ENCODE measurements at regions not wholly inside any gene's neighbourhood (a gene's known extent, or its start where the extent isn't known, plus 50 kb on each side); places are given as distances from the start of the nearest gene placed in this dataset.

GRCh38 chr18:51545446-51545845, 348.0 kb upstream of the MEX3C start:
- no peak for TF ChIP-seq EZH2phosphoT487 (IDR thresholded peaks at IDR 0.05; ENCODE audit: borderline replicate concordance, low read depth, low read length)
- TF ChIP-seq, protein P1, sequence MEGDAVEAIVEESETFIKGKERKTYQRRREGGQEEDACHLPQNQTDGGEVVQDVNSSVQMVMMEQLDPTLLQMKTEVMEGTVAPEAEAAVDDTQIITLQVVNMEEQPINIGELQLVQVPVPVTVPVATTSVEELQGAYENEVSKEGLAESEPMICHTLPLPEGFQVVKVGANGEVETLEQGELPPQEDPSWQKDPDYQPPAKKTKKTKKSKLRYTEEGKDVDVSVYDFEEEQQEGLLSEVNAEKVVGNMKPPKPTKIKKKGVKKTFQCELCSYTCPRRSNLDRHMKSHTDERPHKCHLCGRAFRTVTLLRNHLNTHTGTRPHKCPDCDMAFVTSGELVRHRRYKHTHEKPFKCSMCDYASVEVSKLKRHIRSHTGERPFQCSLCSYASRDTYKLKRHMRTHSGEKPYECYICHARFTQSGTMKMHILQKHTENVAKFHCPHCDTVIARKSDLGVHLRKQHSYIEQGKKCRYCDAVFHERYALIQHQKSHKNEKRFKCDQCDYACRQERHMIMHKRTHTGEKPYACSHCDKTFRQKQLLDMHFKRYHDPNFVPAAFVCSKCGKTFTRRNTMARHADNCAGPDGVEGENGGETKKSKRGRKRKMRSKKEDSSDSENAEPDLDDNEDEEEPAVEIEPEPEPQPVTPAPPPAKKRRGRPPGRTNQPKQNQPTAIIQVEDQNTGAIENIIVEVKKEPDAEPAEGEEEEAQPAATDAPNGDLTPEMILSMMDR (conservative IDR thresholded peaks at IDR 0.05; ENCODE audit: low read length): no peak
- Histone ChIP-seq H3K27ac (ENCODE audit: low read depth, low read length, poor library complexity, severe bottlenecking) (no peak overlapping the region), H3K79me2 (ENCODE audit: insufficient read depth, low read depth, low read length) (no peaks in the 10 kb centered on the region), H3K9me3 (ENCODE audit: low read length) (no peaks in the 10 kb centered on the region), H3K4me3 (ENCODE audit: low read depth, low read length, poor library complexity, severe bottlenecking) (no peak overlapping the region), H3K36me3 (ENCODE audit: insufficient read depth, low read length) (no peaks in the 10 kb centered on the region), H3K4me1 (ENCODE audit: insufficient read depth, low read length, poor library complexity, severe bottlenecking) (no peaks in the 10 kb centered on the region), H2AFZ (ENCODE audit: low read length) (no peak overlapping the region), H3K4me2 (ENCODE audit: low read length) (no peak overlapping the region), H3K9me2 (ENCODE audit: insufficient read depth, low read length) (no peaks in the 10 kb centered on the region), H4K20me1 (ENCODE audit: insufficient read depth, low read length) (no peaks in the 10 kb centered on the region)
- BruUV-seq (replicated peaks): no TSS peak
- POLR2A ChIA-PET: no interaction called here
- no peak for DNase-seq (ENCODE audit: low spot score)
- intact Hi-C loops (cut with micrococcal nuclease; ENCODE audit: unreplicated experiment): no loop called here
- CTCF ChIA-PET (ENCODE audit: unreplicated experiment): no interaction called here

GRCh38 chr18:51559198-51559901, 361.9 kb upstream of the MEX3C start:
- Histone ChIP-seq H2AFZ (ENCODE audit: low read length) (no peak overlapping the region), H3K36me3 (ENCODE audit: insufficient read depth, low read length) (no peaks in the 10 kb centered on the region), H3K79me2 (ENCODE audit: insufficient read depth, low read depth, low read length) (no peaks in the 10 kb centered on the region), H3K4me3 (ENCODE audit: low read depth, low read length, poor library complexity, severe bottlenecking) (no peak overlapping the region), H3K27ac (ENCODE audit: low read depth, low read length, poor library complexity, severe bottlenecking) (no peak overlapping the region), H3K4me1 (ENCODE audit: insufficient read depth, low read length, poor library complexity, severe bottlenecking) (no peaks in the 10 kb centered on the region), H3K4me2 (ENCODE audit: low read length) (no peak overlapping the region), H3K9me2 (ENCODE audit: insufficient read depth, low read length) (no peaks in the 10 kb centered on the region), H3K9me3 (ENCODE audit: low read length) (no peaks in the 10 kb centered on the region), H4K20me1 (ENCODE audit: insufficient read depth, low read length) (no peaks in the 10 kb centered on the region)
- ChIA-PET CTCF (ENCODE audit: unreplicated experiment) (no interaction called here), POLR2A (interaction anchor here (0.7 kb wide), 1 partner anchor 58 kb away, joined by 5 read pairs; no protein-coding TSS in a partner anchor)
- no peak for DNase-seq (ENCODE audit: low spot score)
- BruUV-seq (replicated peaks): no TSS peak
- TF ChIP-seq EZH2phosphoT487 (IDR thresholded peaks at IDR 0.05; ENCODE audit: borderline replicate concordance, low read depth, low read length): no peak
- TF ChIP-seq, protein P1 (conservative IDR thresholded peaks at IDR 0.05; ENCODE audit: low read length): no peak
- intact Hi-C loops (cut with micrococcal nuclease; ENCODE audit: unreplicated experiment): no loop called here

DNA sequence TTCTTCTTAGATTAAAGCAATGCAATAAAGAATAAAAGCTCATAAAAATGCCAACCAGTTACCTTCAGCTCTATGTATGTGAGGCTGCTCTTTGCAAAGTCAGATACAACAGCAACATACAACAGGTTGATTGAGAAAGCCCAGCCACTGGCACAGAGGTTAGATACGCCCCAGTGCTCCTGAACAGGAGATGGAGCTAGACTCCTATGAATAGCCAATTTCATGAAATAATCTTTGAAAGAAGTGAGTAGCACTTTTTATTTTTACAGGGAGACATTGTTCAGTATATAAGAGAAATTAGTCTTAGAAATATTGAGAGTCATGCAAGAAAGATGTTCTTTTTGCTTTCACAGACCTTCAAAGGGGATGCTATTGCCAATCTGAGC, 362.4 kb upstream of the MEX3C start:
- Histone ChIP-seq H3K4me3 (ENCODE audit: low read depth, low read length, poor library complexity, severe bottlenecking) (no peak overlapping the region), H4K20me1 (ENCODE audit: insufficient read depth, low read length) (no peaks in the 10 kb centered on the region), H2AFZ (ENCODE audit: low read length) (no peak overlapping the region), H3K79me2 (ENCODE audit: insufficient read depth, low read depth, low read length) (no peaks in the 10 kb centered on the region), H3K36me3 (ENCODE audit: insufficient read depth, low read length) (no peaks in the 10 kb centered on the region), H3K9me3 (ENCODE audit: low read length) (no peaks in the 10 kb centered on the region), H3K27ac (ENCODE audit: low read depth, low read length, poor library complexity, severe bottlenecking) (no peak overlapping the region), H3K4me2 (ENCODE audit: low read length) (no peak overlapping the region), H3K9me2 (ENCODE audit: insufficient read depth, low read length) (no peaks in the 10 kb centered on the region), H3K4me1 (ENCODE audit: insufficient read depth, low read length, poor library complexity, severe bottlenecking) (no peaks in the 10 kb centered on the region)
- no peak for DNase-seq (ENCODE audit: low spot score)
- ChIA-PET CTCF (ENCODE audit: unreplicated experiment) (no interaction called here), POLR2A (interaction anchor here (0.7 kb wide), 1 partner anchor 57 kb away, joined by 5 read pairs; no protein-coding TSS in a partner anchor)
- no TSS peak for BruUV-seq (replicated peaks)
- intact Hi-C loops (cut with micrococcal nuclease; ENCODE audit: unreplicated experiment): no loop called here
- TF ChIP-seq, protein P1 (conservative IDR thresholded peaks at IDR 0.05; ENCODE audit: low read length): no peak
- TF ChIP-seq EZH2phosphoT487 (IDR thresholded peaks at IDR 0.05; ENCODE audit: borderline replicate concordance, low read depth, low read length): no peak

Data from OCI-LY7 (cell line).